SJSA1 (cell line): ENCODE measurements at regions not wholly inside any gene's neighbourhood (a gene's known extent, or its start where the extent isn't known, plus 50 kb on each side); places are given as distances from the start of the nearest gene placed in this dataset.
A peak's percentile ranks its signal among the peaks of the same experiment; 100 is the strongest.
"Not testable (repeated sequence)": the region's sequence is repeated elsewhere in the genome, so short reads cannot be mapped to it uniquely, and the experiment has no call there.

Experiments
- DNase-seq, 2 experiments: peaks; one replicate each; pipeline ENCODE4 v3.0.0-alpha.2; 2015 to 2020; ENCODE audit warnings: low spot score in 2 of 2, low read depth in 1 of 2
- H3K27ac ChIP-seq: fragments of 250-450 bp; sonication (Bioruptor Pico); 2 replicates; pipeline ENCODE4 v1.5.1; 2020; ENCODE audit warnings: mild to moderate bottlenecking, moderate library complexity
- H3K27me3 ChIP-seq: fragments of 250-450 bp; sonication (Bioruptor Pico); replicated peaks from 2 replicates; pipeline ENCODE4 v1.5.1; 2020; ENCODE audit warnings: mild to moderate bottlenecking, moderate library complexity
- H3K36me3 ChIP-seq: fragments of 250-450 bp; sonication (Bioruptor Pico); 2 replicates; pipeline ENCODE4 v1.5.1; 2020; ENCODE audit warnings: mild to moderate bottlenecking
- H3K4me1 ChIP-seq: fragments of 250-450 bp; sonication (Bioruptor Pico); replicated peaks from 2 replicates; pipeline ENCODE4 v1.6.1; 2021; ENCODE audit warnings: mild to moderate bottlenecking
- H3K4me3 ChIP-seq: fragments of 250-450 bp; sonication (Bioruptor Pico); 2 replicates; pipeline ENCODE4 v1.5.1; 2020; ENCODE audit warnings: mild to moderate bottlenecking
- H3K9me3 ChIP-seq: fragments of 250-450 bp; sonication (Bioruptor Pico); replicated peaks from 2 replicates; pipeline ENCODE4 v1.5.1; 2020; ENCODE audit warnings: mild to moderate bottlenecking

DNA sequence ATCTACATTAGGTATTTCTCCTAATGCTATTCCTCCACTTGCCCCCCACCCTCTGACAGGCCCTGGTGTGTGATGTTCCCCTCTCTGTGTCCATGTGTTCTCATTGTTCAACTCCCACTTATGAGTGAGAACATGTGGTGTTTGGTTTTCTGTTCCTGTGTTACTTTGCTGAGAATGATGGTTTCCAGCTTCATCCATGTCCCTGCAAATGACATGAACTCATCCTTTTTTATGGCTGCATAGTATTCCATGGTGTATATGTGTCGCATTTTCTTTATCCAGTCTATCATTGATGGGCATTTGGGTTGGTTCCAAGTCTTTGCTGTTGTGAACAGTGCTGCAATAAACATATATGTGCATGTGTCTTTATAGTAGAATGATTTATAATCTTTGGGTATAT is 50.6 kb upstream of the GRHL3 start:
- not testable (repeated sequence) for H3K9me3 ChIP-seq, H3K27ac ChIP-seq
- peak in 1 of 2 experiments; percentile 15 for DNase-seq

GRCh38 chr1:24266998-24267397 is 52.2 kb upstream of the GRHL3 start:
- DNase-seq, result peak in 1 of 2 experiments; percentile 21
- no peak overlapping the region for H3K4me3 ChIP-seq

More for the DNA sequence above, 50.6 kb upstream of the GRHL3 start:
- not testable (repeated sequence) for H3K4me3 ChIP-seq, H3K27me3 ChIP-seq, H3K36me3 ChIP-seq
- peaks cover 23% of the 10 kb centered on the region for H3K4me1 ChIP-seq

GRCh38 chr1:24266398-24266941 is 52.7 kb upstream of the GRHL3 start:
- H3K27me3 ChIP-seq, result no peaks in the 10 kb centered on the region
- peak overlapping the region; percentile 56 for H3K27ac ChIP-seq
- H3K36me3 ChIP-seq, result no peaks in the 10 kb centered on the region
- no peaks in the 10 kb centered on the region for H3K9me3 ChIP-seq
- H3K4me1 ChIP-seq, result peaks cover 23% of the 10 kb centered on the region
- no peak overlapping the region for H3K4me3 ChIP-seq
- peak; percentile 98 to 99 for DNase-seq

More at GRCh38 chr1:24266998-24267397, 52.2 kb upstream of the GRHL3 start:
- Histone ChIP-seq H3K27me3 (no peaks in the 10 kb centered on the region), H3K9me3 (no peaks in the 10 kb centered on the region), H3K36me3 (no peaks in the 10 kb centered on the region), H3K4me1 (peaks cover 23% of the 10 kb centered on the region), H3K27ac (peak overlapping the region; percentile 56)

DNA sequence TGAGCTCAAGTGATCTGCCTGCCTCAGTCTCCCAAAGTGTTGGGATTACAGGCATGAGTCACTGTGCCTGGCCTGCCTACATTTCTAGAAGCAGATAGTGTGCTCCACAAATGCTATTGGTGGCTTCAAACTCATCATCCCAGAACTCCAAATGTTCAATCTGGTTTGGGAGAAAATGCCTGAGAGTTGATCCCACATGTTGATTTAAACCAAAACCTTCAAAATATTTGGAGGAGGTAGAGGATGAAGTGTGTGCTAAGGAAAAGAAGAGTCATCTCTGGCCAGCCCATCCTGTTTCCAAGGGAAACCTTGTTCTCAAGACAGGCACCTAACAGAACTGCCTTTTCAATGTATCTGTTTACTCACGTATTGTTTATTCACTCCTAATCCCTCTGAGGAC is 55.4 kb upstream of the GRHL3 start:
- H3K27me3 ChIP-seq, result no peaks in the 10 kb centered on the region
- no peaks in the 10 kb centered on the region for H3K9me3 ChIP-seq
- H3K4me1 ChIP-seq, result peaks cover 23% of the 10 kb centered on the region
- H3K27ac ChIP-seq, result no peak overlapping the region
- no peak for DNase-seq
- no peak overlapping the region for H3K4me3 ChIP-seq
- H3K36me3 ChIP-seq, result no peaks in the 10 kb centered on the region

- DNase-seq, result no peak
- Histone ChIP-seq H3K27me3 (no peaks in the 10 kb centered on the region), H3K36me3 (no peaks in the 10 kb centered on the region), H3K9me3 (no peaks in the 10 kb centered on the region), H3K4me1 (peaks cover 23% of the 10 kb centered on the region), H3K27ac (no peak overlapping the region), H3K4me3 (no peak overlapping the region)
Observed at GRCh38 chr1:24263211-24263610, 55.9 kb upstream of the GRHL3 start.

- no peak overlapping the region for H3K4me3 ChIP-seq
- no peaks in the 10 kb centered on the region for H3K36me3 ChIP-seq
- no peak for DNase-seq
- H3K4me1 ChIP-seq, result peaks cover 16% of the 10 kb centered on the region
- H3K27ac ChIP-seq, result no peak overlapping the region
- no peaks in the 10 kb centered on the region for H3K9me3 ChIP-seq
- H3K27me3 ChIP-seq, result no peaks in the 10 kb centered on the region
Observed at GRCh38 chr1:24261977-24262376, 57.2 kb upstream of the GRHL3 start.

DNA sequence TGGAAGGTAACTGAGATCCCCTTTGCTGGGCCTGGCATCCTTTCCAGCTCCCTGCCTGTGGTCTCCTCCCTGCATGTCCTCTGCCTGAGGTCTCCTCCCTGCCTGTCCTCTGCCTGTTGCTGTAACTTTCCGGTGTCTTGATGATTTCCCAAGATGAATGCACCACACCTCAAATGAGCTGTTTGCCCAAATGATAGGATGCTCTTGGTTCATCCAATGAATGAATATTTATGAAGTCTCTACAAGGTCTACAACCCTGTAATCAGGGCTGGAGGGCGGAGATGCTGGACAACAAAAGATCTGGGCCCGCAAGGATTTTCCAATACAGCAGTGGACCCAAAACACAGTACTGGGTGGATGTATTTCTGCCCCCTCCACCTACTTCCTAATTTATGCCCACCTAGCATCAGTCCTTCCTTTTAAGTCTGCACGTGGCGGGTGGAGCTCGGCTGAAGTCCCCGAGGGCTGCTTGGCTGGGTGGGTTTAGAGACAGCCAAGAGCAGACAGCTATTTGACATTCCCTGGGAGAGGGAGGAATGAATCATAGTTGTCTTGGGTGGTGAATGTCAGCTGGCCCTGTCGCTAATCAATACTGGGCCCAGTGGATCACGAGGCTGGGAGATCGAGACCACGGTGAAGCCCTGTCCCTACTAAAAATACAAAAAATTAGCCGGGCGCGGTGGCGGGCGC is 60.3 kb upstream of the GRHL3 start:
- Histone ChIP-seq H3K9me3 (no peaks in the 10 kb centered on the region), H3K27me3 (no peaks in the 10 kb centered on the region), H3K4me3 (no peak overlapping the region), H3K4me1 (no peaks in the 10 kb centered on the region), H3K36me3 (no peaks in the 10 kb centered on the region), H3K27ac (no peak overlapping the region)
- DNase-seq, result no peak

GRCh38 chr1:24257373-24257772 is 61.8 kb upstream of the GRHL3 start:
- Histone ChIP-seq H3K4me3 (no peak overlapping the region), H3K27me3 (no peaks in the 10 kb centered on the region), H3K27ac (no peak overlapping the region), H3K36me3 (no peaks in the 10 kb centered on the region), H3K4me1 (no peaks in the 10 kb centered on the region; the same call in 1 of the 2 replicates), H3K9me3 (no peaks in the 10 kb centered on the region)
- no peak for DNase-seq

DNA sequence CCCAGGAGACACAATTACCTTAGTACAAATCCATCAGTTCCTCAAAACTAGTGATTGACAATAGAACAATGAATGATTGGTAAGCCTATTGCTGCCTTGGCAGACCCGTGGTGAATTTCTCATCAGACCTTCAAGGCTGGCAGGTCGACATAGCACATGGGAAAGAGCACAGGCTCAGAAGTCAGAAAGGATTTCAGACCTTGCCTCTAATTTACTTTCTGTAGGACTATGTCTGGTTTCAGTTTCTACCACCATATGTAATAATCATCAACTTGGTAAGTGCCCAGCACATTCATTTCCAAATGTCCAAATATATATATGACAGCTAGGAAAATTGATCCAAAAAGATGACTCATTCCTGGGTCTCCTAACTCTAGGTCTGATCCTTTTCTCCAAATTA is 62.5 kb upstream of the GRHL3 start:
- H3K4me3 ChIP-seq, result no peak overlapping the region
- H3K27ac ChIP-seq, result no peak overlapping the region
- no peaks in the 10 kb centered on the region for H3K27me3 ChIP-seq
- H3K36me3 ChIP-seq, result no peaks in the 10 kb centered on the region
- H3K9me3 ChIP-seq, result no peaks in the 10 kb centered on the region
- no peaks in the 10 kb centered on the region; the same call in 1 of the 2 replicates for H3K4me1 ChIP-seq
- no peak for DNase-seq

GRCh38 chr1:24255226-24255625 is 63.9 kb upstream of the GRHL3 start:
- H3K27me3 ChIP-seq, result 0 out of 2 replicates have a peak, but pooled peaks cover 2% of the 10 kb centered on the region
- no peaks in the 10 kb centered on the region; the same call in 1 of the 2 replicates for H3K4me1 ChIP-seq
- H3K36me3 ChIP-seq, result no peaks in the 10 kb centered on the region
- H3K27ac ChIP-seq, result no peak overlapping the region
- no peak overlapping the region for H3K4me3 ChIP-seq
- no peak for DNase-seq
- H3K9me3 ChIP-seq, result no peaks in the 10 kb centered on the region

GRCh38 chr1:24254783-24255182 is 64.4 kb upstream of the GRHL3 start:
- Histone ChIP-seq H3K9me3 (no peaks in the 10 kb centered on the region), H3K36me3 (no peaks in the 10 kb centered on the region), H3K27me3 (0 out of 2 replicates have a peak, but pooled peaks cover 2% of the 10 kb centered on the region), H3K27ac (no peak overlapping the region), H3K4me3 (no peak overlapping the region), H3K4me1 (no peaks in the 10 kb centered on the region; the same call in 1 of the 2 replicates)
- DNase-seq, result no peak

DNA sequence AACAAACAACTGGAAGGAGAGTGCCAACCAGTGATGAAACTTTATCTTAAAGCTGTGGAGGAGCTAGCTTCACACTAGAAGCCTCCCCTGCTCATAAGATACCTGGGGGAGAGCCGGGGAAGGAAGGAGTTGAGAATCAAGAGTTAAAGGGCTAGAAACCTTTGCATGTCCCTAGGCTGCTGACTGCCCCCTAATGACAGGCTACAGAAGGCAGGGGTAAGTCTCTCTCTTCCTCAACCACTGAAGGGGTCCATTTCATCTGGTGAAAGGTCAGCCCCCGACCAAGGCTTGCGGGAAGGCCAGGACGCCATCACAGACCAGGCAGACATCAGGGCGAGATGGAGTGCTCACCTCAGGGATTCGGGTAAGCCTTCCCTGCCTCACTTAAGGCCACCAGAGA is 65.6 kb upstream of the GRHL3 start:
- no peak for DNase-seq
- H3K9me3 ChIP-seq, result no peaks in the 10 kb centered on the region
- H3K27me3 ChIP-seq, result 0 out of 2 replicates have a peak, but pooled peaks cover 2% of the 10 kb centered on the region
- H3K4me1 ChIP-seq, result no peaks in the 10 kb centered on the region; the same call in 1 of the 2 replicates
- H3K4me3 ChIP-seq, result no peak overlapping the region
- no peaks in the 10 kb centered on the region for H3K36me3 ChIP-seq
- H3K27ac ChIP-seq, result no peak overlapping the region

- 0 out of 2 replicates have a peak, but pooled peaks cover 2% of the 10 kb centered on the region for H3K27me3 ChIP-seq
- no peak for DNase-seq
- H3K4me3 ChIP-seq, result no peak overlapping the region
- H3K9me3 ChIP-seq, result no peaks in the 10 kb centered on the region
- H3K4me1 ChIP-seq, result no peaks in the 10 kb centered on the region; the same call in 1 of the 2 replicates
- H3K27ac ChIP-seq, result no peak overlapping the region
- H3K36me3 ChIP-seq, result no peaks in the 10 kb centered on the region
Observed at GRCh38 chr1:24252185-24252780, 65.2 kb upstream of the IFNLR1 start.

DNA sequence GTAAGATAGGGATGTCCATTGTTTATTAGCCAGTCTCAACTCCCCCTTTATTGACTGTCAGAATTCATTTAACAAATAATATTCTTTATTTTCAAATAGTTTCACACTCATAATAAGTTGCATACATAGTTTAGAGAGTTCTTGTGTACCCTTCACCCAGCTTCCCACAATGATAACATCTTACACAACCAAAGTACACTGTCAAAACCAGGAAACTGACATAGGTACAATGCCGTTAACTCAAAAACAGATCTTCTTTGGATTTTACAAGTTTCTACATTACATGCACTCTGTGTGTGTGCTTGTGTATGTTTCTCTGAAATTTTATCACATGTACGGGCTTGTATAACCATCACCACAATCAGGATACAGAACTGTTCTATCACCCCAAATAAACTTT is 64.4 kb upstream of the IFNLR1 start:
- H3K27me3 ChIP-seq, result 0 out of 2 replicates have a peak, but pooled peaks cover 2% of the 10 kb centered on the region
- H3K4me1 ChIP-seq, result no peaks in the 10 kb centered on the region; the same call in 1 of the 2 replicates
- no peak overlapping the region for H3K27ac ChIP-seq
- DNase-seq, result no peak
- H3K9me3 ChIP-seq, result no peaks in the 10 kb centered on the region; the same call in 1 of the 2 replicates
- no peaks in the 10 kb centered on the region for H3K36me3 ChIP-seq
- no peak overlapping the region for H3K4me3 ChIP-seq
